ENCODE measurements at regions not wholly inside any gene's neighbourhood (a gene's known extent, or its start where the extent isn't known, plus 50 kb on each side); places are given as distances from the start of the nearest gene placed in this dataset.

- Histone ChIP-seq H3K14ac (ENCODE audit: insufficient read depth, low read length) (no peak overlapping the region), H3K79me2 (ENCODE audit: insufficient read depth, low read length) (0 out of 2 replicates have a peak, but pooled peaks cover 2% of the 10 kb centered on the region), H2BK5ac (ENCODE audit: insufficient read length, low read length) (no peak overlapping the region), H3T11ph (ENCODE audit: low read length) (no peak overlapping the region), H3K4ac (ENCODE audit: low read depth, low read length) (no peak overlapping the region), H3K18ac (ENCODE audit: insufficient read length, low read depth, low read length) (no peak overlapping the region), H3K4me2 (ENCODE audit: insufficient read depth, insufficient read length, low read length) (no peak overlapping the region), H4K5ac (ENCODE audit: insufficient read length, low read depth, low read length) (no peak overlapping the region), H3K56ac (ENCODE audit: insufficient read length, low read depth, low read length) (no peak overlapping the region), H3K9ac (ENCODE audit: extremely low read depth, insufficient read length, low read length) (no peak overlapping the region), H2BK20ac (ENCODE audit: low read depth, low read length, poor library complexity, severe bottlenecking) (no peak overlapping the region), H4K8ac (replicated peaks; ENCODE audit: insufficient read length, low read depth, low read length) (no peak overlapping the region), H2BK15ac (ENCODE audit: low read depth, low read length) (no peak overlapping the region), H3K79me1 (ENCODE audit: insufficient read depth, low read depth, low read length, poor library complexity, severe bottlenecking) (no peaks in the 10 kb centered on the region), H3K9me3 (ENCODE audit: control insufficient read depth, low read depth, low read length) (no peaks in the 10 kb centered on the region), H3K23ac (ENCODE audit: insufficient read length, low read depth, low read length) (no peak overlapping the region), H2AK5ac (ENCODE audit: insufficient read length, low read length) (no peak overlapping the region), H4K20me1 (ENCODE audit: control insufficient read depth, insufficient read depth, insufficient read length) (no peaks in the 10 kb centered on the region), H3K27ac (ENCODE audit: insufficient read length, low read depth, low read length) (no peak overlapping the region), H2BK120ac (ENCODE audit: low read depth, low read length, poor library complexity, severe bottlenecking) (no peak overlapping the region), H2BK12ac (ENCODE audit: insufficient read length, low read depth, low read length) (no peak overlapping the region), H3K23me2 (ENCODE audit: insufficient read length, low read depth, low read length, poor library complexity, severe bottlenecking) (no peaks in the 10 kb centered on the region), H4K91ac (ENCODE audit: insufficient read length, low read depth, low read length) (no peak overlapping the region), H3K4me1 (ENCODE audit: insufficient read depth, low read length) (no peaks in the 10 kb centered on the region), H2AFZ (ENCODE audit: low read length) (no peak overlapping the region), H3K27me3 (ENCODE audit: insufficient read depth, low read length) (no peaks in the 10 kb centered on the region)
- no peak for TF ChIP-seq CTCF (conservative IDR thresholded peaks at IDR 0.05)
- peaks cover 2 to 7% of the 10 kb centered on the region in 2 experiments; a peak in 2 of 5 replicates for H3K9me3 Mint-ChIP-seq
- H3K4me1 Mint-ChIP-seq = peaks cover 6 to 7% of the 10 kb centered on the region in 2 experiments; a peak in 3 of 4 replicates
- H3K4me3 Mint-ChIP-seq = no peak overlapping the region
- H3K27me3 Mint-ChIP-seq (ENCODE audit: low read depth) = peaks cover 5% of the 10 kb centered on the region; the same call in 1 of the 2 replicates
- no peak for DNase-seq
- H3K36me3 Mint-ChIP-seq (ENCODE audit: insufficient read depth in 1 of 3, low read depth in 3 of 3) = no peaks in the 10 kb centered on the region
- no peak overlapping the region for H3K27ac Mint-ChIP-seq
Measured at GRCh38 chr1:34404804-34405203, 228.1 kb downstream of the C1orf94 start.

Measured in H9 (cell line).